SJCRH30 (cell line): ENCODE measurements at regions not wholly inside any gene's neighbourhood (a gene's known extent, or its start where the extent isn't known, plus 50 kb on each side); places are given as distances from the start of the nearest gene placed in this dataset.
A peak's percentile ranks its signal among the peaks of the same experiment; 100 is the strongest.

Experiments
- DNase-seq, 2 experiments: peaks; one replicate each; pipeline ENCODE4 v3.0.0-alpha.2; 2015 to 2020
- H3K27ac ChIP-seq: fragments of 250-450 bp; sonication (Bioruptor Pico); 2 replicates; pipeline ENCODE4 v1.5.1; 2020; ENCODE audit warnings: mild to moderate bottlenecking, moderate library complexity
- H3K27me3 ChIP-seq: fragments of 250-450 bp; sonication (Bioruptor Pico); 2 replicates; pipeline ENCODE4 v1.5.1; 2020; ENCODE audit warnings: mild to moderate bottlenecking, moderate library complexity
- H3K36me3 ChIP-seq: fragments of 250-450 bp; sonication (Bioruptor Pico); 2 replicates; pipeline ENCODE4 v1.5.1; 2020; ENCODE audit warnings: mild to moderate bottlenecking, moderate library complexity
- H3K4me1 ChIP-seq: fragments of 250-450 bp; sonication (Bioruptor Pico); 2 replicates; pipeline ENCODE4 v1.5.1; 2020; ENCODE audit warnings: mild to moderate bottlenecking, moderate library complexity
- H3K4me3 ChIP-seq: fragments of 250-450 bp; sonication (Bioruptor Pico); 2 replicates; pipeline ENCODE4 v1.5.1; 2020; ENCODE audit warnings: mild to moderate bottlenecking, moderate library complexity
- H3K9me3 ChIP-seq: fragments of 250-450 bp; sonication (Bioruptor Pico); replicated peaks from 2 replicates; pipeline ENCODE4 v1.5.1; 2020; ENCODE audit warnings: mild to moderate bottlenecking, moderate library complexity

DNA sequence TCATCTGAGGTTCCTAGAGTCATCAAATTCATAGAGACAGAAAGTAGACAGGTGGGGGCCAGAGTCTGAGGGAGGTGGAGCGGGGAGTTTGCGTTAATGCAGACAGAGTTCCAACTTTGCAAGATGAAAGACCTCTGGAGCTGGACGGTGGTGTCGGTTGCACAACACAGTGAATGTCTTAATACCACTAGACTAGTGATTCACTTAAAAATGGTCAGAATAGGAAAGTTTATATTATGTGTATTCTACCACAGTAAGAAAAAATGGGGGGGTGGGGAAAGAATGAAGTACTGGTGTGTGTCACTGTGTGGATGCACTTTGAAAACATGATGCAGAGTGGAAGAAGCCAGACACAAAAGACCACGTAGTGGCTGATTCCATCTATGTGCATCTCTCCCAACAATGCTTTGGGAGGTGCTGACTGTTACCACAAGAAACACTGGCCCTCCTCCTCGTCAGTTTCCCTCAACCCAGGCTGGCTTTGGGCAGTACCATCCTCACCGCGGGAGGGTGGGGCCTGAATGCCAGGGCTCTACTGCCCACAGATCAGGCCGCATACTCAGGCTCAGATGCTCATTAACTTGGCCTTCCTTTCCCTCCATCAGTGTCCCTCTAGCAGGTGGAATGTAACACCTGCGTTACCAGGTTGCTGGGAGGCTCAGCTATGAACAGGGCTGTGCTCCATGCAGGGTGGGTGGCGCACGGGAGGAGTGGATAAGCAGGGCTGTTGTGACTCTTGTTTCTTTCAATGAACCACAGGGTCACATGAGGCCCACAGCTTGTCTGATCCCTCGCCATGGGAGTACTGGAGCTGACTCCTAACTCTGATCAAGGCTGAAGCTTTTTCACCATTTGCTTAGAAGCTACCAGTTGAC lies 297.0 kb downstream of the CTTN start:
- Histone ChIP-seq H3K9me3 (no peaks in the 10 kb centered on the region), H3K27ac (no peak overlapping the region), H3K27me3 (no peaks in the 10 kb centered on the region), H3K4me3 (no peak overlapping the region), H3K36me3 (no peaks in the 10 kb centered on the region), H3K4me1 (no peaks in the 10 kb centered on the region)
- no peak for DNase-seq

DNA sequence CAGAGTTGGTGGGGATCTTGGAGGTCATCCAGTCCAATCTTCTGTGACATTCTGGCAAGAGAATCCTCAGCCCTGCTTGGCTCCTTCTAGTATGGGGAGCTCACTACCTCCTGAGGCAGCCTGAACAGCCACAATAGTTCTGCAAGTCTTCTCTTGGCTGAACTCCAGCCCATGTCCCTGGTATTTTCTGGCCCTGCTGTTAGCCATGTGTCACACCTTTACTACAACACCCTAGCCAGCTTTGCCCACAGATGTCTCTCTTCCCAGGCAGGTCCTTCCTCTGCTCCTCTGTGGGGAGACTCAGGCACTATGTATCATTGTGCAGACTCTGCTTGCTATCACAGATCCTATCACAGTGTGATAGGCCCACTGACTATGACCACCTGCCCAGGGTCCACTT lies 297.7 kb downstream of the CTTN start:
- Histone ChIP-seq H3K9me3 (no peaks in the 10 kb centered on the region), H3K4me1 (no peaks in the 10 kb centered on the region), H3K27me3 (no peaks in the 10 kb centered on the region), H3K27ac (no peak overlapping the region), H3K36me3 (no peaks in the 10 kb centered on the region), H3K4me3 (no peak overlapping the region)
- DNase-seq, result no peak

GRCh38 chr11:70696564-70696963 lies 298.2 kb downstream of the CTTN start:
- no peaks in the 10 kb centered on the region for H3K9me3 ChIP-seq
- H3K27me3 ChIP-seq, result no peaks in the 10 kb centered on the region
- no peak for DNase-seq
- no peaks in the 10 kb centered on the region for H3K36me3 ChIP-seq
- H3K4me1 ChIP-seq, result no peaks in the 10 kb centered on the region
- H3K27ac ChIP-seq, result no peak overlapping the region
- no peak overlapping the region for H3K4me3 ChIP-seq

DNA sequence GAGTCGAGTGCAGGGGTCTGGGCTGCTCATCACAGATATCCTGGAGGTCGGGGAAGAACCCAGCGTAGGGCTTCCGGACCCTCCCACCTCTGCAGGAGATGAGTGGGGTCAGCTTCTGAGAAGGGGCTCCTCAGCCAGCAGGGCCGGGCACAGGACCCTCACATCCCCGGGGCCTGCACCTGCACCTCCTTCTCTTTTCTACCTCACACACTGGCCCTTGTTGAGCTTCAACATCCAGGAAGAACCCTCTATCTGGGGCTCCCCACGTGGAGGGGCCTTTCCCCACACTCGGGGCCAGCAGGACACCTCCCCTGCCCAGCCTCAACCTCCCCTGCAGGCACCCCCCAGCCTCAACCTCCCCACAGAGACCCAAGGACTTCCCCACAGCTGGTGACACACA lies 299.4 kb downstream of the CTTN start:
- no peak overlapping the region for H3K4me3 ChIP-seq
- no peaks in the 10 kb centered on the region for H3K4me1 ChIP-seq
- H3K9me3 ChIP-seq, result no peaks in the 10 kb centered on the region
- H3K27ac ChIP-seq, result no peak overlapping the region
- no peak for DNase-seq
- no peaks in the 10 kb centered on the region for H3K27me3 ChIP-seq
- H3K36me3 ChIP-seq, result no peaks in the 10 kb centered on the region

GRCh38 chr11:70698871-70699270 lies 300.5 kb downstream of the CTTN start:
- H3K27ac ChIP-seq, result no peak overlapping the region
- no peaks in the 10 kb centered on the region for H3K36me3 ChIP-seq
- no peak overlapping the region for H3K4me3 ChIP-seq
- H3K9me3 ChIP-seq, result no peaks in the 10 kb centered on the region
- DNase-seq, result no peak
- H3K27me3 ChIP-seq, result no peaks in the 10 kb centered on the region
- no peaks in the 10 kb centered on the region for H3K4me1 ChIP-seq

DNA sequence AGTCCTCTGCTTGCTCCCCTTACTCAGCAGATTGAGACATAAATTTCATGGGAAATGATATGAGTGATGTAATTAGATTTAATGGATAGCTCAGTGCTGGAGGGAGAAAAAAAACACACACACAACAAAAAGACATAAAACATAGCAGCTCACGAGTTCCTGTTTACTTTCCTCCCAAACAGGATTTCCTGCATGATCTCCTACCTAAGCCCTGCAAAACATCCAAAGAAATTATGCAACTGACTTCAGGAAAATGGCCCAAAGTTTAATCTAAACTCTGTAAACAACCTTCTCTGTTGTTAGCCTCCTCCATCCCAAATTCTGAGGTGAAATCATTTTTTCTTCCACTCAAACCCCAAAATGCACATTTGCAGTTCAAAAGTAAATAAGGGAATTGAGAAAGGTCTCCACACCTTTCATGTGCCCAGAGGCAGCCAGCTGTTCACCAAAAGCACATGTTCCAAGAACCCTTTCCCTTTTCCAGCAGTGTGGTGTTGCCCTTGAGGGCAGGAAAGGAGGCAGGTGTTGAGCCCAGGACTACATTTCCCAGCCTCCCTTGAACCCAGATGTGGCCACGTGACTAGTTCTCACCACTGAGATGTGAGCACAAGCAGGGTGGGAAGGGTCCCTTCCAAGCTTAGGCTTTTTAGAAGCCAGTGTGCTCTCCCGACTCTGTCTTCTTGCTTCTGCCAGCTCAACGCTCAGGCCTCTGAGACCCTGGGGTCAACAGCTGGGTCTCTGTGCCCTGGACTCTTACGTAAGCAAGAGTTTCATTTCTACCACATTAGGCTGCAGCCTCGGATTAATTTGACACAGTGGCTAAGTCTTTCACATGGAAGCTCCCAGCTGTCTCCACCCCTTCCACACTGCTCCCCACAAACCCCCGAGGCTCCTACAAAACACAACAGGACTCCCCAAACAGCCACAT lies 301.2 kb downstream of the CTTN start:
- H3K9me3 ChIP-seq, result no peaks in the 10 kb centered on the region

GRCh38 chr11:70700453-70700852 lies 302.1 kb downstream of the CTTN start:
- Histone ChIP-seq H3K27ac (no peak overlapping the region), H3K27me3 (no peaks in the 10 kb centered on the region), H3K4me1 (no peaks in the 10 kb centered on the region), H3K4me3 (no peak overlapping the region), H3K36me3 (no peaks in the 10 kb centered on the region), H3K9me3 (no peaks in the 10 kb centered on the region)
- no peak for DNase-seq

More for the DNA sequence above, 301.2 kb downstream of the CTTN start:
- DNase-seq, result peak; percentile 10 to 48
- H3K36me3 ChIP-seq, result no peaks in the 10 kb centered on the region
- no peak overlapping the region for H3K4me3 ChIP-seq
- no peak overlapping the region for H3K27ac ChIP-seq
- no peaks in the 10 kb centered on the region for H3K27me3 ChIP-seq
- no peaks in the 10 kb centered on the region for H3K4me1 ChIP-seq

GRCh38 chr11:70700871-70701270 lies 302.5 kb downstream of the CTTN start:
- Histone ChIP-seq H3K27ac (no peak overlapping the region), H3K4me3 (no peak overlapping the region), H3K4me1 (no peaks in the 10 kb centered on the region), H3K27me3 (no peaks in the 10 kb centered on the region), H3K9me3 (no peaks in the 10 kb centered on the region), H3K36me3 (no peaks in the 10 kb centered on the region)
- no peak for DNase-seq

DNA sequence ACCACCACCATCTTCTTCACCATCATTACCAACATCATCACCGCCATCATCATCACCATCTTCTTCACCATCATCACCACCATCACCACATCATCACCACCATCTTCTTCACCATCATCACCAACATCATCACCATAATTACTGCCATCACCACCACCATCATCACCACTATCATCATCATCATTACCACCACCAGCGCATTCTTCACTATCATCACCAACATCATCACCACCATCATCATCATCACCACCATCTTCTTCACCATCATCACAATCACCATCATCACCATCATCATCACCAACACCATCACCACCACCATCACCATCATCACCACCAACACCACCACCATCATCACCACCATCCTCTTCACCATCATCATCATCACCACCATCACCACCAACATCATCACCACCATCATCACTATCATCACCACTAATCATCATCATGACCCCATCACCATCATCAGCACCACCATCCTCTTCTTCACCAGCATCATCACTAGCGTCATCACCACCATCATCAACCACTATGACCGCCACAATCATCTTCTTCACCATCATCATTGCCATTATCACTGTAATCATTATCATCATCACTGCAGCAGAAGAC lies 303.8 kb downstream of the CTTN start:
- Histone ChIP-seq H3K27me3 (no peaks in the 10 kb centered on the region), H3K36me3 (no peaks in the 10 kb centered on the region), H3K4me1 (no peaks in the 10 kb centered on the region), H3K4me3 (no peak overlapping the region), H3K27ac (no peak overlapping the region), H3K9me3 (no peaks in the 10 kb centered on the region)
- DNase-seq, result no peak

DNA sequence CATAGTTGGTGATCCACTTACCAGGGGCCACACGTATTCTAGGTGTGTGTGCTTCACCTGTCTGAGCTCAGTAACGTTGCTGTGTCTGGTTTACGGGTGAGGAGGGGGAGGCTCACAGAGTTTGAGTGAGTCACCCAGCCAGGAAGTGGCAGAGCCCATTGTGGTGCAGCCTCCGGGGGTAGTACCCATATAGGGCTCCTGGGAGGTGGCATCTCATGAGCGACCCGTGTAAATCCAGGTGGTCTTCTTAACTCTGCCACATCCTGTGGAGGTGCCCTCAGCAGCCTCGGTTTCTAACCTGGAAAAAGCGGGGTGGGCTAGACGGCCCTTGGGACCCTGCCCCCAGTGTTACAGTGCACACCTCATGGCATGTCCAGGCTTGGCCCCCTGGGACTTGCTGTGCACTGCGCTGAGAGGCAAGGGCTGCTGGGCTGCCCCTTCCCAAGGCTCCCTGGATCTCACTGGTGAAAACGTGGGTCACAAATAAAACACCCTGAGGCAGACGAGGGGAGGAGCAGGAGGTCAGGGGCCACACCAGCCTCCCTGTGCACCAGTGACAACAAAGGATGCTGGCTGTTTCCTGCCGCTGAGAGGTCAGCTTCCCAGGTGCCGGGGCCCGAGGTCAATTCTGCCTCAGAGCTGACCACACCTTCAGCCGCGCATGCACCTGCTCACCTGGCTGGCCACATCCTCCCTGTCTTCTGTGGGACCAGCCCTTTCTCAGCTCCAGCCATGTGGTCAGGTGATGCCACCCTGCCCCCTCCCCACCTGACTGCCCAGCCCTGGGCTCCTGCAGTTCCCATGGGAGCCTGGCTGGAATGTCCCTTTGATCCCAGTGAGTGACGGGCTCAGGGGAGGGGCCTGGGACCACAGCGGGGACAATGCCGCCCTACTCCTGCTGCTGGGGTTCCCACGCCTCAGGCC lies 305.1 kb downstream of the CTTN start:
- no peak overlapping the region for H3K4me3 ChIP-seq
- no peaks in the 10 kb centered on the region for H3K9me3 ChIP-seq
- no peaks in the 10 kb centered on the region for H3K4me1 ChIP-seq
- no peaks in the 10 kb centered on the region for H3K27me3 ChIP-seq
- H3K27ac ChIP-seq, result no peak overlapping the region
- no peak for DNase-seq
- H3K36me3 ChIP-seq, result no peaks in the 10 kb centered on the region

GRCh38 chr11:70705097-70705496 lies 306.8 kb downstream of the CTTN start:
- H3K27me3 ChIP-seq, result no peaks in the 10 kb centered on the region
- DNase-seq, result no peak
- no peaks in the 10 kb centered on the region for H3K9me3 ChIP-seq
- H3K27ac ChIP-seq, result no peak overlapping the region
- H3K36me3 ChIP-seq, result no peaks in the 10 kb centered on the region
- no peaks in the 10 kb centered on the region for H3K4me1 ChIP-seq
- no peak overlapping the region for H3K4me3 ChIP-seq

- no peaks in the 10 kb centered on the region for H3K9me3 ChIP-seq
- no peak for DNase-seq
- no peaks in the 10 kb centered on the region; the same call in 1 of the 2 replicates for H3K27me3 ChIP-seq
Measured at GRCh38 chr11:70705930-70706329, 307.6 kb downstream of the CTTN start.

DNA sequence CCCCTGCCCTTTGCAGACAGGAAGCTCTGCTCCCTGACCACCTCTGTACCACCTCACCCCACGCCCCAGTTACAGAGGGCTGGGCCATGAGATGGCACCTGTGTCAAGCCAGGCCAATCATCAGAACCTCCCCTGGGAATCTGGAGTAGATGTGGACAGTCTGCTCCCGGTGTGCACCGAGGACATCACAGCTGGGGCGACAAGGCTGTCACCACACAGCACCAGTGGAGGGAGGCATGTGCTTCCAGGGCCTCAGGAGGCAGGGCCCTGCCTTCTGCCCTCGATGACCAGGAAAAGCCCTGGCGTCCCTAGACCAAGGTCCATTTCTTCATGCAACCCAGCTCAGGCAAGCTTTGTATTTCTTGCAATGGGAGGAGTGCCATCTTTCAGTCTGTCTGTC lies 309.5 kb downstream of the CTTN start:
- Histone ChIP-seq H3K27me3 (no peaks in the 10 kb centered on the region; the same call in 1 of the 2 replicates), H3K36me3 (no peaks in the 10 kb centered on the region), H3K4me3 (no peak overlapping the region), H3K9me3 (no peaks in the 10 kb centered on the region), H3K27ac (no peak overlapping the region), H3K4me1 (no peaks in the 10 kb centered on the region)
- DNase-seq, result no peak

More at GRCh38 chr11:70705930-70706329, 307.6 kb downstream of the CTTN start:
- no peaks in the 10 kb centered on the region for H3K36me3 ChIP-seq
- H3K27ac ChIP-seq, result no peak overlapping the region
- no peaks in the 10 kb centered on the region for H3K4me1 ChIP-seq
- no peak overlapping the region for H3K4me3 ChIP-seq

GRCh38 chr11:70709596-70709995 lies 311.3 kb downstream of the CTTN start:
- Histone ChIP-seq H3K9me3 (no peaks in the 10 kb centered on the region), H3K4me3 (no peak overlapping the region), H3K4me1 (no peaks in the 10 kb centered on the region), H3K27ac (no peak overlapping the region), H3K36me3 (no peaks in the 10 kb centered on the region), H3K27me3 (no peaks in the 10 kb centered on the region; the same call in 1 of the 2 replicates)
- no peak for DNase-seq
